ENCODE measurements at regions not wholly inside any gene's neighbourhood (a gene's known extent, or its start where the extent isn't known, plus 50 kb on each side); places are given as distances from the start of the nearest gene placed in this dataset.

- no peak overlapping the region for H3K4me3 ChIP-seq (ENCODE audit: low read depth, low read length)
Measured at GRCh38 chr6:21986703-21987102, 310.1 kb downstream of the PRL start.

GRCh38 chr6:21987501-21987957 is 309.3 kb downstream of the PRL start:
- no peak overlapping the region for H3K4me3 ChIP-seq (ENCODE audit: low read depth, low read length)

GRCh38 chr6:21990577-21990976 is 306.3 kb downstream of the PRL start:
- H3K4me3 ChIP-seq (ENCODE audit: low read depth, low read length): no peak overlapping the region

GRCh38 chr6:21992178-21992967 is 304.5 kb downstream of the PRL start:
- no peak overlapping the region for H3K4me3 ChIP-seq (ENCODE audit: low read depth, low read length)

- no peak overlapping the region for H3K4me3 ChIP-seq (ENCODE audit: low read depth, low read length)
Measured at GRCh38 chr6:21993841-21994240, 303.0 kb downstream of the PRL start.

- H3K4me3 ChIP-seq (ENCODE audit: low read depth, low read length): no peak overlapping the region
Measured at GRCh38 chr6:21994821-21995220, 302.0 kb downstream of the PRL start.

GRCh38 chr6:21995318-21995717 is 301.5 kb downstream of the PRL start:
- no peak overlapping the region for H3K4me3 ChIP-seq (ENCODE audit: low read depth, low read length)

GRCh38 chr6:21996425-21997118 is 300.3 kb downstream of the PRL start:
- no peak overlapping the region for H3K4me3 ChIP-seq (ENCODE audit: low read depth, low read length)

GRCh38 chr6:21997119-21998037 is 299.5 kb downstream of the PRL start:
- no peak overlapping the region for H3K4me3 ChIP-seq (ENCODE audit: low read depth, low read length)

- H3K4me3 ChIP-seq (ENCODE audit: low read depth, low read length): no peak overlapping the region
Measured at GRCh38 chr6:21998582-21998981, 298.3 kb downstream of the PRL start.

- no peak overlapping the region for H3K4me3 ChIP-seq (ENCODE audit: low read depth, low read length)
Measured at GRCh38 chr6:21999012-21999528, 297.8 kb downstream of the PRL start.

- H3K4me3 ChIP-seq (ENCODE audit: low read depth, low read length): no peak overlapping the region
Measured at GRCh38 chr6:21999741-22000140, 297.1 kb downstream of the PRL start.

- no peak overlapping the region for H3K4me3 ChIP-seq (ENCODE audit: low read depth, low read length)
Measured at GRCh38 chr6:22001396-22002027, 295.3 kb downstream of the PRL start.

GRCh38 chr6:22003287-22003686 is 293.5 kb downstream of the PRL start:
- H3K4me3 ChIP-seq (ENCODE audit: low read depth, low read length): no peak overlapping the region

- no peak overlapping the region for H3K4me3 ChIP-seq (ENCODE audit: low read depth, low read length)
Measured at GRCh38 chr6:22006795-22007194, 290.0 kb downstream of the PRL start.

GRCh38 chr6:22007469-22007868 is 289.4 kb downstream of the PRL start:
- no peak overlapping the region for H3K4me3 ChIP-seq (ENCODE audit: low read depth, low read length)

- no peak overlapping the region for H3K4me3 ChIP-seq (ENCODE audit: low read depth, low read length)
Measured at GRCh38 chr6:22008248-22008836, 288.5 kb downstream of the PRL start.

GRCh38 chr6:22010102-22010501 is 286.7 kb downstream of the PRL start:
- no peak overlapping the region for H3K4me3 ChIP-seq (ENCODE audit: low read depth, low read length)

- H3K4me3 ChIP-seq (ENCODE audit: low read depth, low read length): no peak overlapping the region
Measured at GRCh38 chr6:22015216-22015615, 281.6 kb downstream of the PRL start.

- H3K4me3 ChIP-seq (ENCODE audit: low read depth, low read length): no peak overlapping the region
Measured at GRCh38 chr6:22015944-22016343, 280.9 kb downstream of the PRL start.
